Spleen (tissue), 3 donors: ENCODE measurements at regions not wholly inside any gene's neighbourhood (a gene's known extent, or its start where the extent isn't known, plus 50 kb on each side); places are given as distances from the start of the nearest gene placed in this dataset.

ENCODE experiments used
- POLR2A ChIP-seq, 3 donors: fragments of 450-650 bp; IDR thresholded peaks; one replicate each; pipeline ENCODE4 v1.5.1; 2017; ENCODE audit warnings: antibody characterized with exemption in 3 of 3, mild to moderate bottlenecking in 1 of 3
- POLR2AphosphoS5 ChIP-seq, 3 donors: sonication (generic); formaldehyde crosslinking; IDR thresholded peaks; one replicate each; pipeline ENCODE4 v1.5.1; 2017; ENCODE audit warnings: antibody characterized with exemption in 3 of 3

DNA sequence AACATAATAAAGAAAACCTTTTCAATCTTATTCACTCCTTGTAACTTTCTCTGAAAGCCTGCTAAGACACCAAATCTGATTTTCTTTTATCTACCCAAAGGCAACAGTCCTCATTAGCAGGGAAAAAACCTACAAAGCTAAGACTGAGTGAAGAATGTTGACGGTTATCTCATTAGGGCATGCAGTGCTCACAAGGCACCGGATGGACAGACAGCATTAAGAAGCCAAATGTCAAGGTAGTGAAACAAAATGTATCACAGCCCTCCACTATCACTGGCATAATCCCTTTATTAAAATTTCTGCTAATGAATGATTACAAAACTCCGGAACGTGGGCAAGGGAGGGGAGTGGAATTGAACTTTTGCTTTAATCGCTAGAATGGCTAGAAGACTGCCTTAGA, 442.8 kb downstream of the NEBL start:
- no peak for TF ChIP-seq POLR2AphosphoS5 (IDR thresholded peaks at IDR 0.05)
- no peak for TF ChIP-seq POLR2A (IDR thresholded peaks at IDR 0.05)
